D721Med (cell line): ENCODE measurements at regions not wholly inside any gene's neighbourhood (a gene's known extent, or its start where the extent isn't known, plus 50 kb on each side); places are given as distances from the start of the nearest gene placed in this dataset.
"Not testable (repeated sequence)": the region's sequence is repeated elsewhere in the genome, so short reads cannot be mapped to it uniquely, and the experiment has no call there.

Experiments
- DNase-seq: peaks from one replicate; pipeline ENCODE4 v3.0.0; 2011; ENCODE audit warnings: low spot score; ENCODE audit not compliant: insufficient read length
- FAIRE-seq: peaks from 2 replicates; lab custom pipeline; 2011; peaks lifted over from hg19 to GRCh38; lab: Jason Lieb, UNC
- CTCF ChIP-seq: IDR thresholded peaks from 2 replicates; pipeline ENCODE4 v1.5.1; 2012; ENCODE audit warnings: mild to moderate bottlenecking, control low read depth; ENCODE audit not compliant: insufficient read depth; ENCODE audit errors: missing control alignments

- no peak for DNase-seq
Measured at GRCh38 chr14:37816135-37816534, 220.7 kb downstream of the TTC6 start.

GRCh38 chr14:37816743-37817295, 221.4 kb downstream of the TTC6 start:
- DNase-seq (no peak), FAIRE-seq (peak; percentile 25)
- TF ChIP-seq CTCF, result no peak

More at GRCh38 chr14:37816135-37816534, 220.7 kb downstream of the TTC6 start:
- FAIRE-seq, result no peak
- no peak for TF ChIP-seq CTCF

- DNase-seq (no peak), FAIRE-seq (no peak)
- TF ChIP-seq CTCF, result no peak
Measured at GRCh38 chr14:37819155-37820015, 224.0 kb downstream of the TTC6 start.

- FAIRE-seq, result not testable (repeated sequence)
Measured at GRCh38 chr14:37820810-37821209, 225.4 kb downstream of the TTC6 start.

GRCh38 chr14:37824939-37825712, 229.7 kb downstream of the TTC6 start:
- DNase-seq (no peak), FAIRE-seq (peak; percentile 51)
- no peak for TF ChIP-seq CTCF

More at GRCh38 chr14:37820810-37821209, 225.4 kb downstream of the TTC6 start:
- not testable (repeated sequence) for DNase-seq

GRCh38 chr14:37826869-37827268, 231.4 kb downstream of the TTC6 start:
- FAIRE-seq (no peak), DNase-seq (no peak)
- TF ChIP-seq CTCF, result no peak

- TF ChIP-seq CTCF, result no peak
- no peak for DNase-seq
- FAIRE-seq, result no peak
Measured at GRCh38 chr14:37830271-37830670, 234.8 kb downstream of the TTC6 start.
